ENCODE measurements at regions not wholly inside any gene's neighbourhood (a gene's known extent, or its start where the extent isn't known, plus 50 kb on each side); places are given as distances from the start of the nearest gene placed in this dataset.

GRCh38 chr12:65619018-65619417 is 205.3 kb upstream of the HMGA2 start:
- H3K27me3 ChIP-seq (ENCODE audit: control insufficient read depth in 4 of 4, insufficient read depth in 4 of 4, low read length in 3 of 4): peaks cover 0 to 13% (median 1%) of the 10 kb centered on the region in 4 donors
- no peak overlapping the region for H3K27ac ChIP-seq (ENCODE audit: low read depth in 1 of 2, low read length in 2 of 2)
- no peaks in the 10 kb centered on the region for H3K9me3 ChIP-seq (ENCODE audit: control insufficient read depth in 4 of 4, low read length in 3 of 4)
- WGBS: 81% methylated on average over 4 of the region's 4 CpGs
- H3K4me1 ChIP-seq (ENCODE audit: control insufficient read depth in 4 of 4, insufficient read depth in 4 of 4, low read length in 3 of 4): no peaks in the 10 kb centered on the region
- H3K4me3 ChIP-seq (ENCODE audit: low read depth in 1 of 3, low read length in 3 of 3): no peak overlapping the region
- no peaks in the 10 kb centered on the region for H3K36me3 ChIP-seq (ENCODE audit: control insufficient read depth in 4 of 4, insufficient read depth in 3 of 4, low read depth in 1 of 4, low read length in 3 of 4)
- no peak for DNase-seq (ENCODE audit: low spot score)
- no peak for TF ChIP-seq RXRA (IDR thresholded peaks at IDR 0.05)
- TF ChIP-seq FOXA2 (IDR thresholded peaks at IDR 0.05): no peak
- no peak for TF ChIP-seq MAX (IDR thresholded peaks at IDR 0.05)
- TF ChIP-seq HNF4G (IDR thresholded peaks at IDR 0.05): no peak
- no peak for TF ChIP-seq RAD21 (IDR thresholded peaks at IDR 0.05)
- no peak for TF ChIP-seq TAF1 (conservative IDR thresholded peaks at IDR 0.05)
- no peak for TF ChIP-seq EGR1 (IDR thresholded peaks at IDR 0.05; ENCODE audit: low read depth in 2 of 2)
- no peak for TF ChIP-seq FOXA1 (IDR thresholded peaks at IDR 0.05)
- no peak for TF ChIP-seq REST (IDR thresholded peaks at IDR 0.05)
- TF ChIP-seq ATF3 (IDR thresholded peaks at IDR 0.05): no peak
- no peak for TF ChIP-seq ZBTB33 (IDR thresholded peaks at IDR 0.05)
- TF ChIP-seq GABPA (IDR thresholded peaks at IDR 0.05 in 1 of 2, conservative IDR thresholded peaks at IDR 0.05 in 1 of 2): no peak
- no peak for TF ChIP-seq NR2F2 (IDR thresholded peaks at IDR 0.05)
- no peak for TF ChIP-seq YY1 (IDR thresholded peaks at IDR 0.05)
- TF ChIP-seq JUND (IDR thresholded peaks at IDR 0.05): no peak
- no peak for TF ChIP-seq CTCF (IDR thresholded peaks at IDR 0.05; ENCODE audit: low read depth, low read length, missing input control)
- H3K9ac ChIP-seq (ENCODE audit: low read depth in 1 of 2, low read length in 2 of 2): no peak overlapping the region

- Histone ChIP-seq H3K9ac (ENCODE audit: low read depth in 1 of 2, low read length in 2 of 2) (no peak overlapping the region), H3K27me3 (ENCODE audit: control insufficient read depth in 4 of 4, insufficient read depth in 4 of 4, low read length in 3 of 4) (peaks cover 0 to 13% (median 1%) of the 10 kb centered on the region in 4 donors), H3K4me3 (ENCODE audit: low read depth in 1 of 3, low read length in 3 of 3) (no peak overlapping the region), H3K9me3 (ENCODE audit: control insufficient read depth in 4 of 4, low read length in 3 of 4) (no peaks in the 10 kb centered on the region), H3K36me3 (ENCODE audit: control insufficient read depth in 4 of 4, insufficient read depth in 3 of 4, low read depth in 1 of 4, low read length in 3 of 4) (no peaks in the 10 kb centered on the region), H3K4me1 (ENCODE audit: control insufficient read depth in 4 of 4, insufficient read depth in 4 of 4, low read length in 3 of 4) (no peaks in the 10 kb centered on the region), H3K27ac (ENCODE audit: low read depth in 1 of 2, low read length in 2 of 2) (no peak overlapping the region)
- WGBS: 55% methylated on average over 1 of the region's 1 CpG
- DNase-seq (ENCODE audit: low spot score): no peak
- TF ChIP-seq ZBTB33 (IDR thresholded peaks at IDR 0.05) (no peak), RXRA (IDR thresholded peaks at IDR 0.05) (no peak), CTCF (IDR thresholded peaks at IDR 0.05; ENCODE audit: low read depth, low read length, missing input control) (no peak), NR2F2 (IDR thresholded peaks at IDR 0.05) (no peak), JUND (IDR thresholded peaks at IDR 0.05) (no peak), TAF1 (conservative IDR thresholded peaks at IDR 0.05) (no peak), FOXA1 (IDR thresholded peaks at IDR 0.05) (no peak), ATF3 (IDR thresholded peaks at IDR 0.05) (no peak), YY1 (IDR thresholded peaks at IDR 0.05) (no peak), RAD21 (IDR thresholded peaks at IDR 0.05) (no peak)
These were observed 204.2 kb upstream of the HMGA2 start for GRCh38 chr12:65620046-65620445.

All from liver (tissue), 8 donors.